Stimulated activated CD8-positive, alpha-beta memory T cell treated with anti-CD3 and anti-CD28 coated beads, Interleukin-15, amount 100 ng/mL, for 4 hours (primary cell): ENCODE measurements at regions not wholly inside any gene's neighbourhood (a gene's known extent, or its start where the extent isn't known, plus 50 kb on each side); places are given as distances from the start of the nearest gene placed in this dataset.

Experiments
- DNase-seq, 2 donors: peaks; one replicate each; pipeline ENCODE4 v3.0.0-alpha.2; 2020; ENCODE audit warnings: low read depth in 2 of 2

GRCh38 chr11:116301141-116301540 is 471.6 kb downstream of the BUD13 start:
- no peak for DNase-seq

- DNase-seq, result no peak
Measured at GRCh38 chr11:116300232-116300631, 472.6 kb downstream of the BUD13 start.

DNA sequence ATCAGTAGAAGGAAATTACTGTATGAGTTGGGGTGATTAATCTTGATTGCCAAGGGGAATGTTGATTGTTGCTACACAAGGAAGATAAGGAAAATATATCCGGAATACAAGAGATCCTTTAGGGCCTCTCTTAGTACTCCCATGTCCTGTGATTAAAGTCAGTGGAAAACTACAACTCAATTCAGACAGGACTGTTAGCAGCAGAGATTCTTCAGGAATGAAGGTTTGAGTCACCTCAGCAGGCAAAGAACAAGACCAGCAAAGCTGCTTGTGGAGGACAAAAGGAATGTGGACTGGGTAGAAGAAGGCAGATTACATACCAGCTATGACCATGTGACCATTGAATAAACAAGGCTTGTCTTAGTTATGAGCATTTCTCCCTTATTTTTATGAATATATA is 478.2 kb downstream of the BUD13 start:
- no peak for DNase-seq

DNA sequence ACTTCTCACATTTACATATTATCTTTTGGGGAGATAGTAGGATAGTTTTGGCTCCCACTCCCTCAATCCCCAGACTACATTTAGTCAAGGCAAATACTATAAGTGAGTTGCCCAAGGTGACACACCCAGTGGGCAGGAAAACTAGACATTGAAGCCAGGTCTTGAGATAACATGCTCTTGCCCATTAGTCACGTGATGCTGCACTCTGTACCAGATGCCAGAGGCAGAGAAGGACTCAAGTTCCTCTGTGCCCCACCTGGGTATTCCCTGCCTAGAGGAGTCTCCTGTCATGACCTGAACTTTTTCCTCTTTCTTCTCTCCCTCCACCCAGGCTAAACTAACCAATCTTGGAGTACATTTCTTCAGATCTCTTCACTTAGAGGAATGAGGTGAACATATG is 484.9 kb downstream of the BUD13 start:
- no peak for DNase-seq

DNA sequence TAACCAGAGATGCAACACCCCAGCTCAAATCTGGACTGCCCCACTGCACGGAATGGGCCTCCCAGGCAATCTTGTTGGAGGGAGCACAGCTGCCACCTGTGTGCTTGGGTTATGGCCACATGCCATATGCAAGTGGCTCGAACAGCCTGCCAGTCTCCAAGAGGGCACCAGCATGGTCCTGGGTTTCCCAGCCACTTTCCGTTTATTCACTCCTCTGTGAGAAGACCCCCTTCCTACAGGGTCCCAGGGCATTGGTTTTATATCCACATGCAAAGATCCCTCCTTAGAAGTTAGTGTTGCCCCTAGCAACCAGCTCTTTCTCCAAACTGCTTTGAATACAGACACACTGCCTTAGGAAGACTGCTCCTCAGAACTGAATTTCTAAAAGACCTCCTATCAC is 487.8 kb downstream of the BUD13 start:
- no peak for DNase-seq

GRCh38 chr11:116283300-116283699 is 489.5 kb downstream of the BUD13 start:
- DNase-seq, result no peak

GRCh38 chr11:116282481-116282880 is 490.3 kb downstream of the BUD13 start:
- DNase-seq, result no peak

- no peak for DNase-seq
Measured at GRCh38 chr11:116281173-116282160, 491.3 kb downstream of the BUD13 start.

DNA sequence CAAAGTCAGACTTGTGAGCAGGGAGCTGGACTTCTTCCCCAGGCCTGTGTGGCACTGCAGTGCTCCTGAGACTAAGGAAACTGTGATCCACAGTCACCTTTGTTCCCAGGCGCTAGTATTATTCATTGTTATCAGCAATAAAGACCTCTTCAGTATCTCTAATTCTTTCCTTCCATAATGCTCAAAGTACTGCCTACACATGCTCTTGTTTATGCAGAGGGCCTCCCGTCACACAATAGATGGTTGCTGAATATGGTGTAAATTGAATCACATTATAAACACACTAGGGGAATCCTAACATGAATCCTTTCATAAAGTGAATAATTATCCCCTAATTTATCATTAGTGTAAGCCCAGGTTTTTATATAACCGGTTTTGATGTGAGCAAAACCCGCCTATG is 493.3 kb downstream of the BUD13 start:
- DNase-seq, result no peak

DNA sequence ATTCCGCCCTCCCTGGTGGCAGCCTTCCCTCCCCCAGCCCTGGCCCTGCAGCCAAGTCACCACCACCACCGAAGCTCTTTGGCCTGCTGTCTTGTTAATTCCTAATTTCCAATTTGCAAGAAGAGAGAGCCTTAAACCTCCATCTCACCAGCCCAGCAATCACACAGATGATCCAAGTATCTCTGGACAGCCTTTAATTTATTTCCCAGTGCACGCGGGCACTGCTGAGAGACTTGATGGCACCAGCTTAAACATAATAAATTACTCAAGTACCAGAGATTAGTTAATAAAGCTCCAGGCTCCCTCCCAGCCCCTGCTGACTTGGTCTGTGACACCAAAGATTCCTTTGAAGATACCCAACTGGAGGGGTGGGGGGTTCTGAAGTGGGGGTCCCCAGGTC is 494.7 kb downstream of the BUD13 start:
- DNase-seq, result no peak

DNA sequence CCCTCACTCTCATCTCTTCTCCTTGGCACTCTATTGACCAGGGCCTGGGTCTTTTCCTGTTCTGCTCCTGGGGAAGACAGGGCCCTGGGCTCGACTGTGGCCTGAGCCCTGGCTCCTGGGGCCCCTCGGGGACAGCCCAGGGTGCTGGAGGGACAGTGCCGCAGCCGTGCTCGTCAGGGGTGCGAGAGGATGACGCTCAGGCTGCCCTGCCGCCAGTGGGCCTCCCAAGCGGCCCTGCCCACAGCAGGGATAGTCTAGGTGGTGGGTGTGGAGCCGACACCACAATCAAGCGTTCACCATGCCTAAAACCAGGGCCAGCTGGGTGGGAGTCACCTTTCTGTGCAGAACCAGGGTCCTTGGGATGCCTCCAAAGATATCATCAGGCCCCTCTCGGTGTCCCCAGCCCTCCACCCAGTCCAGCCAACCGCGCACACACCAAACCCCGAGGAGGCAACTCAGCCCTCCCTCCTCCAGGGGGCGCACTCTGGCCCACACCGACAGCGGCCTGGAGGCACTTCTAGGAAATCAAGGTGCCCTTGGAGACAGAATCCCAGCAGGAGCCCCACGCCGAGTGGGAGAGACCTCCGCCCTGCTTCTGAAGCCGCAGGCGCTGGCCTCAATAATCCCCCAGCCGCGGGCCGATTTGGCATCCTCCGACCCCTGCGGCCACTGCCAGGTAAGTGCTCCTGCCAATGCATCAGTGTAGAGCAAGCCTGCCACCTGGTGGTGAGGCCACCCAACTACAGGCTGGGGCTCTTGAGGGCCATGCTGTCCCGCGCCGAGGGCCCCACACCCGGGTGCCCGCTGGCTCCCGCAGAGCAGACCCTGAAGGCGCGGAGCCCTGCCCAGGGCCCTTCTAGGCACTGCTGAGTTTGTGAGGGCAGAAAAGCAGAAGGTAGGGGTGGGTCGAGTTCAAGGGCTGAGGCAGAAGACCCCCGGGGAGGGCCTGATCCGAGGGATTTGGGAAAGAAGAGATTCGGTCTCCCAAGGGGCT is 496.4 kb downstream of the BUD13 start:
- peak; percentile 9 to 34 for DNase-seq

- DNase-seq, result no peak
Measured at GRCh38 chr11:116275635-116276034, 497.2 kb downstream of the BUD13 start.

GRCh38 chr11:116274521-116274920 is 498.3 kb downstream of the BUD13 start:
- no peak for DNase-seq

DNA sequence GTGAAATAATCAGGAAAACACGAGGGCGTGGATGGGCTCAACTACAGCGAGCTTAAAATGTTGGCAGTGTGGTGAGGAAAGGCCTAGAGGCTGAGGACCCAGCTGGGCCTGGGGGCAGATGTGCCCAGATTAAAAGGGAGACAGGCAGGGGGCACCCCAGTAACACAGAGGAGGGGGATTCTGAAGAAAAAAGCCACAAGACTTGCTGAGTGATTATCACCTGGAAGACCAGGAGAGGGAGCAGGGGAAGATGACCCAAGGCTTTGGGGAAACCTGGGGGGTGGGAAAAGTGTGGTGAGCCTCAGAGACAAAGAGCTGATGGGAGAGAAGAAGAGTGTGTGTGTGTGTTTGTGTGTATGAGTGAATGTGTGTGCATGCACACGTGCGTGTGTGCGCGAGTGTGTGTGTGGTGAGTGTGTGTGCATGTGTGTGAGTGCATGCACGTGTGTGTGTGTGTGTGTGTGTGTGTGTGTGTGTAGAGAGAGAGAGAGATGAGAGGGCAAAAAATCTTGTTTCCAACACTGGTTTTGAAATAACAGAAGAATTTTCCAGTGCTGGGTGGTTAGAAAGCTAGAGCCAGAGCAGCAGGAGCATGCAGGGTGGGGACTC is 500.5 kb downstream of the BUD13 start:
- no peak for DNase-seq

GRCh38 chr11:116271479-116271878 is 501.3 kb downstream of the BUD13 start:
- DNase-seq, result no peak

GRCh38 chr11:116267146-116267545 is 505.6 kb downstream of the BUD13 start:
- no peak for DNase-seq

- DNase-seq, result no peak
Measured at GRCh38 chr11:116263770-116264169, 509.0 kb downstream of the BUD13 start.

DNA sequence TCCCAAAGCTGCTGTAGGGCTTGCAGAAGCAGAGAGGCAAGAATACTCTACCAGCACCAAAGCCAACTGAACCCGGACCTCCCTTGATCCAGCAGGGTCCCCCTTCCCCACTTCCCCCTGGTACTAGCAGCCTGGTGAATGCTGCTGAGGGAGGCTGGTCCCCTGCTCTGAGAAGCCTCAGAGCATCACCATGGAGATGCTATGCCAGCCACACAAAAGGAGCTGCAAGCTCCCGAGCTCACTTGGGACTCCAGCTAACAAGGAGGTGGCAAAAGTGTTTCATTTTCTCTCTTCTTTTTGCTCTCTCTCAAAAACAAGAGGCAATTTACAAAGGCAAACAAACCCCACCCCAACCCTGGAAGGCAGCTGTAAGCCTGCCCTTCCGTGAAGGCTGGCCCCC is 509.8 kb downstream of the BUD13 start:
- no peak for DNase-seq

- DNase-seq, result no peak
Measured at GRCh38 chr11:116262370-116262769, 510.4 kb downstream of the BUD13 start.

DNA sequence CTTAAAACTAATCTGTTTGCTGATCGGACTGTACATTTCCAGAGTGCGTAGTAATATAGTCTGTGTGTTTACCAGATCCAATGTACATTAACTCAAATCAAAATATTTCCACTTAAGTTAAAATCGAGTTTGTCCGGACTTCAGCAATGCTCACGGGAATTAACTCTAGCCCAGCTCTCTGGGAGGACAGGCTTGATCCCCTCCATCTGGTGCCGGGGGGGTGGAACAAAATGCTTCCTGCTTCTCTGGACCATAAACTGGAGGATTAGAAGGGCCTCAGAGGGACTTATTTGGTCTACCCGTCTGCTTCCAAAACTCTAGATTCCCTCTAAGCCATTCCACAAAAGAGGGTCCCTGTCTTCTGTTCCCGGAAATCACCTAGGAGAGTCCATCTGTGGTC is 511.2 kb downstream of the BUD13 start:
- no peak for DNase-seq

DNA sequence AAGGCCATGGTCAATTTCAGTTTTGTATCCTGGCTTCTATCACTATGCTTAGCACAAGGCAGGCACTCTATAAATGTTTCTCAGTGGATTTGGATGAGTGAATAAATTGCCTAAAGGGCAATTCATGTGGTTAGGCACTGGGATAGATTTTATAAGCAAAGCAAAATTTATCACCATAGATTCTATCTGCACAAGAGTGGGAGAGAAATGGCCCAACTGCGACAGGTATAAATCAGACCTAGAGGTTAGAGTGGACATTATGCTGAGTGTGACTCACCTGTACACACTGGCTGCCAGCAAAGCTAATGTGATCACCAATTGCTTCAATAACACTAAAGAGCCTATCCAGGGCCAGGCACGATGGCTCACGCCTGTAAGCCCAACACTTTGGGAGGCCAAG is 514.0 kb downstream of the BUD13 start:
- no peak for DNase-seq

DNA sequence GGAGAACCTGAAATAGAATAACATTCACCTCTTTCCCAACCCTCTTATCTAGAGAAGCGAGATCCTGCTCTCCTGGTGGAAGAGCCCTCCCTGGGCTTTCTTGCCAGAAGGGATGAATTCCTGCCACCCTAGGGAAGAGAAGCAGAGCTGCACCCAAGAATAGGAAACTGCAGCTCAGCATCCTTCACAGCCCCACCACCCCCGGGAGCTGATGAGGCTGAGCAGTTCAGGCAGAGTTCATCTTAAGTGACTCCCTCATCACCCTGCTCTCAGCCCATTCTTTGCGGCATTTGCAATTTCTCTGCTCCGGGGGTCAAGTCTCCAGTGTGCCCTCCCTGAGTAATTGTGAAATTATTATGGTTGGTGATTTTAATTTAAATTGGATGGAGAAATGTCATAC is 514.9 kb downstream of the BUD13 start:
- no peak for DNase-seq
